ENCODE measurements at regions not wholly inside any gene's neighbourhood (a gene's known extent, or its start where the extent isn't known, plus 50 kb on each side); places are given as distances from the start of the nearest gene placed in this dataset.

- H3K9me3 Mint-ChIP-seq: no peaks in the 10 kb centered on the region
- peaks cover 3% of the 10 kb centered on the region for H3K27me3 Mint-ChIP-seq
- intact Hi-C loops (cut with micrococcal nuclease): loop anchor here (10.0 kb wide), 2 partner anchors 954 to 1026 kb away; no protein-coding TSS in a partner anchor
- no peak overlapping the region for H3K4me3 Mint-ChIP-seq
- H3K27ac Mint-ChIP-seq: no peak overlapping the region
- no peaks in the 10 kb centered on the region for H3K4me1 Mint-ChIP-seq (ENCODE audit: low read depth)
- H3K36me3 Mint-ChIP-seq (ENCODE audit: low read depth): no peaks in the 10 kb centered on the region
These were observed 142.5 kb downstream of the IL20RB start for GRCh38 chr3:137100326-137100725.

- Mint-ChIP-seq H3K27me3 (peaks cover 5% of the 10 kb centered on the region), H3K36me3 (ENCODE audit: low read depth) (no peaks in the 10 kb centered on the region), H3K27ac (no peak overlapping the region), H3K4me3 (no peak overlapping the region), H3K4me1 (ENCODE audit: low read depth) (no peaks in the 10 kb centered on the region), H3K9me3 (no peaks in the 10 kb centered on the region)
- intact Hi-C loops (cut with micrococcal nuclease): loop anchor here (10.0 kb wide), 2 partner anchors 951 to 1029 kb away; no protein-coding TSS in a partner anchor
These were observed 146.0 kb downstream of the IL20RB start for GRCh38 chr3:137103739-137104138.

- Mint-ChIP-seq H3K36me3 (ENCODE audit: low read depth) (no peaks in the 10 kb centered on the region), H3K27me3 (peaks cover 5% of the 10 kb centered on the region), H3K4me3 (no peak overlapping the region), H3K27ac (no peak overlapping the region), H3K9me3 (no peaks in the 10 kb centered on the region), H3K4me1 (ENCODE audit: low read depth) (no peaks in the 10 kb centered on the region)
- intact Hi-C loops (cut with micrococcal nuclease): loop anchor here (5.0 to 10.0 kb wide), 3 partner anchors 867 to 1031 kb away; no protein-coding TSS in a partner anchor
These were observed 147.6 kb downstream of the IL20RB start for GRCh38 chr3:137105277-137105977.

- intact Hi-C loops (cut with micrococcal nuclease): loop anchor here (5.0 to 10.0 kb wide), 3 partner anchors 866 to 1032 kb away; no protein-coding TSS in a partner anchor
- Mint-ChIP-seq H3K27me3 (peaks cover 5% of the 10 kb centered on the region), H3K4me1 (ENCODE audit: low read depth) (no peaks in the 10 kb centered on the region)
These were observed 148.9 kb downstream of the IL20RB start for GRCh38 chr3:137106612-137107240.

GRCh38 chr3:137108699-137109440 lies 151.1 kb downstream of the IL20RB start:
- intact Hi-C loops (cut with micrococcal nuclease): loop anchor here (5.0 to 10.0 kb wide), 3 partner anchors 863 to 1034 kb away; no protein-coding TSS in a partner anchor
- no peaks in the 10 kb centered on the region for H3K4me1 Mint-ChIP-seq (ENCODE audit: low read depth)

More at GRCh38 chr3:137106612-137107240, 148.9 kb downstream of the IL20RB start:
- Mint-ChIP-seq H3K27ac (no peak overlapping the region), H3K36me3 (ENCODE audit: low read depth) (no peaks in the 10 kb centered on the region), H3K4me3 (no peak overlapping the region), H3K9me3 (no peaks in the 10 kb centered on the region)

GRCh38 chr3:137110392-137110996 lies 152.7 kb downstream of the IL20RB start:
- intact Hi-C loops (cut with micrococcal nuclease): no loop called here
- Mint-ChIP-seq H3K27ac (no peak overlapping the region), H3K9me3 (no peaks in the 10 kb centered on the region), H3K4me1 (ENCODE audit: low read depth) (no peaks in the 10 kb centered on the region), H3K4me3 (no peak overlapping the region), H3K36me3 (ENCODE audit: low read depth) (no peaks in the 10 kb centered on the region), H3K27me3 (peaks cover 5% of the 10 kb centered on the region)

More at GRCh38 chr3:137108699-137109440, 151.1 kb downstream of the IL20RB start:
- H3K9me3 Mint-ChIP-seq: no peaks in the 10 kb centered on the region
- H3K4me3 Mint-ChIP-seq: no peak overlapping the region
- no peaks in the 10 kb centered on the region for H3K36me3 Mint-ChIP-seq (ENCODE audit: low read depth)
- peaks cover 5% of the 10 kb centered on the region for H3K27me3 Mint-ChIP-seq
- H3K27ac Mint-ChIP-seq: no peak overlapping the region

- no peaks in the 10 kb centered on the region for H3K4me1 Mint-ChIP-seq (ENCODE audit: low read depth)
- no peak overlapping the region for H3K4me3 Mint-ChIP-seq
- H3K9me3 Mint-ChIP-seq: no peaks in the 10 kb centered on the region
- no peak overlapping the region for H3K27ac Mint-ChIP-seq
- intact Hi-C loops (cut with micrococcal nuclease): no loop called here
- H3K36me3 Mint-ChIP-seq (ENCODE audit: low read depth): no peaks in the 10 kb centered on the region
- peaks cover 8% of the 10 kb centered on the region for H3K27me3 Mint-ChIP-seq
These were observed 153.7 kb downstream of the IL20RB start for GRCh38 chr3:137111497-137111896.

- Mint-ChIP-seq H3K9me3 (no peaks in the 10 kb centered on the region), H3K4me1 (ENCODE audit: low read depth) (no peaks in the 10 kb centered on the region), H3K27ac (no peak overlapping the region), H3K4me3 (no peak overlapping the region), H3K27me3 (peaks cover 8% of the 10 kb centered on the region), H3K36me3 (ENCODE audit: low read depth) (no peaks in the 10 kb centered on the region)
- intact Hi-C loops (cut with micrococcal nuclease): no loop called here
These were observed 158.8 kb downstream of the IL20RB start for GRCh38 chr3:137116619-137117018.

GRCh38 chr3:137121704-137122314 lies 164.0 kb downstream of the IL20RB start:
- no peak overlapping the region for H3K27ac Mint-ChIP-seq
- no peak overlapping the region for H3K4me3 Mint-ChIP-seq
- H3K36me3 Mint-ChIP-seq (ENCODE audit: low read depth): no peaks in the 10 kb centered on the region
- H3K4me1 Mint-ChIP-seq (ENCODE audit: low read depth): no peaks in the 10 kb centered on the region
- H3K27me3 Mint-ChIP-seq: peaks cover 6% of the 10 kb centered on the region
- no peaks in the 10 kb centered on the region for H3K9me3 Mint-ChIP-seq
- intact Hi-C loops (cut with micrococcal nuclease): no loop called here

- no peaks in the 10 kb centered on the region for H3K36me3 Mint-ChIP-seq (ENCODE audit: low read depth)
- peaks cover 1% of the 10 kb centered on the region for H3K27me3 Mint-ChIP-seq
- H3K4me3 Mint-ChIP-seq: no peak overlapping the region
- H3K4me1 Mint-ChIP-seq (ENCODE audit: low read depth): no peaks in the 10 kb centered on the region
- intact Hi-C loops (cut with micrococcal nuclease): no loop called here
- no peaks in the 10 kb centered on the region for H3K9me3 Mint-ChIP-seq
- no peak overlapping the region for H3K27ac Mint-ChIP-seq
These were observed 173.3 kb downstream of the IL20RB start for GRCh38 chr3:137131081-137131480.

- no peaks in the 10 kb centered on the region for H3K36me3 Mint-ChIP-seq (ENCODE audit: low read depth)
- H3K27me3 Mint-ChIP-seq: peaks cover 1% of the 10 kb centered on the region
- H3K4me3 Mint-ChIP-seq: no peak overlapping the region
- no peaks in the 10 kb centered on the region for H3K4me1 Mint-ChIP-seq (ENCODE audit: low read depth)
- H3K27ac Mint-ChIP-seq: no peak overlapping the region
- intact Hi-C loops (cut with micrococcal nuclease): no loop called here
- H3K9me3 Mint-ChIP-seq: no peaks in the 10 kb centered on the region
These were observed 176.6 kb downstream of the IL20RB start for GRCh38 chr3:137134431-137134830.

- Mint-ChIP-seq H3K27ac (no peak overlapping the region), H3K4me1 (ENCODE audit: low read depth) (no peaks in the 10 kb centered on the region), H3K36me3 (ENCODE audit: low read depth) (no peaks in the 10 kb centered on the region), H3K9me3 (no peaks in the 10 kb centered on the region), H3K4me3 (no peak overlapping the region), H3K27me3 (no peaks in the 10 kb centered on the region)
- intact Hi-C loops (cut with micrococcal nuclease): no loop called here
These were observed 190.6 kb downstream of the IL20RB start for GRCh38 chr3:137148406-137148805.

GRCh38 chr3:137148917-137149316 lies 191.1 kb downstream of the IL20RB start:
- Mint-ChIP-seq H3K27ac (no peak overlapping the region), H3K4me3 (no peak overlapping the region), H3K36me3 (ENCODE audit: low read depth) (no peaks in the 10 kb centered on the region), H3K9me3 (no peaks in the 10 kb centered on the region), H3K27me3 (no peaks in the 10 kb centered on the region), H3K4me1 (ENCODE audit: low read depth) (no peaks in the 10 kb centered on the region)
- intact Hi-C loops (cut with micrococcal nuclease): no loop called here
